CD14-positive monocyte (primary cell): ENCODE measurements at regions not wholly inside any gene's neighbourhood (a gene's known extent, or its start where the extent isn't known, plus 50 kb on each side); places are given as distances from the start of the nearest gene placed in this dataset.

Source experiments
- DNase-seq, 3 donors: peaks; one replicate each; pipeline ENCODE4 v3.0.0-alpha.2; 2011 to 2022
- H2AFZ ChIP-seq: 2 replicates; pipeline ENCODE4 v1.6.0; 2012; ENCODE audit warnings: mild to moderate bottlenecking, low read depth, low read length, inconsistent platforms; ENCODE audit not compliant: insufficient read depth, poor library complexity, severe bottlenecking
- H3K27ac ChIP-seq, 2 donors: 1 replicate in 1 of 2; 2 replicates in 1 of 2; pipeline ENCODE4 v1.5.1; 2012 to 2013; ENCODE audit warnings: low read length in 2 of 2, control low read depth in 1 of 2, inconsistent platforms in 1 of 2, low read depth in 1 of 2, mild to moderate bottlenecking in 1 of 2
- H3K27me3 ChIP-seq, 2 donors: one replicate each; pipeline versions ENCODE4 v1.6.0 to v1.6.1; 2011 to 2013; ENCODE audit warnings: low read length in 2 of 2; ENCODE audit not compliant: control insufficient read depth in 2 of 2, insufficient read depth in 2 of 2
- H3K36me3 ChIP-seq, 2 donors: replicated peaks in 1 of 2; 1 replicate in 1 of 2; 2 replicates in 1 of 2; pipeline versions ENCODE4 v1.5.1 to v1.6.1; 2012 to 2013; ENCODE audit warnings: low read length in 2 of 2, control low read depth in 1 of 2, inconsistent platforms in 1 of 2, mild to moderate bottlenecking in 1 of 2; ENCODE audit not compliant: insufficient read depth in 2 of 2, control insufficient read depth in 1 of 2
- H3K4me1 ChIP-seq, 2 donors: 1 replicate in 1 of 2; 2 replicates in 1 of 2; pipeline versions ENCODE4 v1.5.1 to v1.6.1; 2012 to 2013; ENCODE audit warnings: low read length in 2 of 2, control low read depth in 1 of 2, inconsistent platforms in 1 of 2, mild to moderate bottlenecking in 1 of 2, moderate library complexity in 1 of 2; ENCODE audit not compliant: insufficient read depth in 2 of 2, control insufficient read depth in 1 of 2
- H3K4me2 ChIP-seq: replicated peaks from 2 replicates; pipeline ENCODE3; 2012; ENCODE audit warnings: low read length, moderate library complexity, mild to moderate bottlenecking; ENCODE audit not compliant: poor library complexity, severe bottlenecking; ENCODE audit errors: extremely low read depth
- H3K4me3 ChIP-seq, 3 experiments: fragments of 200-600 bp in 1 of 3; sonication (generic) in 1 of 3; replicated peaks in 1 of 3; 1 replicate in 2 of 3; 2 replicates in 1 of 3; pipeline ENCODE4 v1.5.1; 2011 to 2013; ENCODE audit warnings: low read length in 3 of 3, mild to moderate bottlenecking in 3 of 3, control low read depth in 2 of 3, low read depth in 2 of 3, inconsistent platforms in 1 of 3, moderate library complexity in 1 of 3
- H3K79me2 ChIP-seq: 2 replicates; pipeline ENCODE4 v1.6.0; 2012; ENCODE audit warnings: mild to moderate bottlenecking, control low read depth, inconsistent platforms, low read length, moderate library complexity; ENCODE audit not compliant: insufficient read depth
- H3K9ac ChIP-seq: 2 replicates; pipeline ENCODE4 v1.6.0; 2017; ENCODE audit warnings: low read length, mild to moderate bottlenecking; ENCODE audit not compliant: insufficient read depth, poor library complexity, severe bottlenecking
- H3K9me3 ChIP-seq, 2 donors: replicated peaks in 1 of 2; 1 replicate in 1 of 2; 2 replicates in 1 of 2; pipeline versions ENCODE4 v1.5.1 to v1.6.1; 2012 to 2013; ENCODE audit warnings: low read length in 2 of 2, control low read depth in 1 of 2; ENCODE audit not compliant: control insufficient read depth in 1 of 2, insufficient read depth in 1 of 2
- H4K20me1 ChIP-seq: 2 replicates; pipeline ENCODE4 v1.6.0; 2012; ENCODE audit warnings: mild to moderate bottlenecking, low read length, control low read depth, moderate library complexity; ENCODE audit not compliant: insufficient read depth
- H3K27ac Mint-ChIP-seq, 7 donors: one replicate each; pipeline ENCODE4 v1.8.0; 2020; ENCODE audit warnings: mild to moderate bottlenecking in 7 of 7, mixed read lengths in 7 of 7, moderate library complexity in 6 of 7, inconsistent platforms in 2 of 7
- H3K27me3 Mint-ChIP-seq, 3 donors: one replicate each; pipeline ENCODE4 v1.8.0; 2021 to 2022; ENCODE audit warnings: low read depth in 3 of 3, mild to moderate bottlenecking in 3 of 3, mixed read lengths in 3 of 3, moderate library complexity in 3 of 3, inconsistent platforms in 1 of 3
- H3K36me3 Mint-ChIP-seq, 2 donors: one replicate each; pipeline ENCODE4 v1.8.0; 2020; ENCODE audit warnings: mixed read lengths in 2 of 2, inconsistent platforms in 1 of 2, mild to moderate bottlenecking in 1 of 2
- H3K4me1 Mint-ChIP-seq: one replicate; pipeline ENCODE4 v1.8.0; 2020; ENCODE audit warnings: mild to moderate bottlenecking, mixed read lengths
- H3K4me3 Mint-ChIP-seq, 2 donors: one replicate each; pipeline ENCODE4 v1.8.0; 2020; ENCODE audit warnings: mild to moderate bottlenecking in 2 of 2, mixed read lengths in 2 of 2, moderate library complexity in 1 of 2
- H3K9me3 Mint-ChIP-seq, 7 donors: one replicate each; pipeline ENCODE4 v1.8.0; 2020 to 2022; ENCODE audit warnings: mixed read lengths in 7 of 7, mild to moderate bottlenecking in 6 of 7, moderate library complexity in 6 of 7, inconsistent platforms in 2 of 7
- WGBS: methylation state at CpG from one replicate; pipeline ENCODE4 v1.1.5; 2013; ENCODE audit warnings: missing lambda C conversion rate; ENCODE audit not compliant: insufficient coverage; 5-methylcytosine and 5-hydroxymethylcytosine counted together
- intact Hi-C, 2 donors: fragments of 100-400 bp; cut with micrococcal nuclease; formaldehyde crosslinking; loops; one replicate each; pipeline versions ENCODE4 v1.15.0 to v1.15.1; 2023
- TF ChIP-seq, protein P1 (sequence below): fragments of 200-600 bp; IDR thresholded peaks from one replicate; pipeline ENCODE4 v1.8.0; 2022; ENCODE audit warnings: antibody characterized with exemption, mild to moderate bottlenecking

DNA sequence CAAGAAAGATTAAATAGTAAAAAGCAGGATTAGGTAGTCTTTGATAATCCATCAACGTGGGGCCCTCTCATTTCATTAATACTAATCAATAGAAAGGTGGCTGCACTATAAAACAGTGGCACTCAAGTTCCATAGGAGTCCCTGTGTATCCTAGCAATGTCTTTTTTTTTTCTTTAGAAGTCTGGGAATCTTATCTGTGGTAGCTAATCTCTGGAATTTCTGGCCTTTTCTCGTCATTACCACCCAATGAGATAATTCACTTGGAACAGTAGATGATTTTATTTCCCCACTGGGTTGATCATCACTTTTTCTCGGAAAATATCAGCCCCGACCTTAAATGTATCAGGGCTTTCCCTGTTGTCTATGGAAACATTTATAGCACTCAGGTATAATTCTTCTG is 86.8 kb upstream of the CDH6 start:
- no peaks in the 10 kb centered on the region for H4K20me1 ChIP-seq
- H2AFZ ChIP-seq, result no peak overlapping the region
- WGBS, result no CpG with 5 or more reads among the region's 4 CpGs
- H3K4me2 ChIP-seq, result no peak overlapping the region
- H3K9me3 Mint-ChIP-seq, result peaks cover 0 to 10% (median 0%) of the 10 kb centered on the region in 7 donors
- TF ChIP-seq, protein P1, sequence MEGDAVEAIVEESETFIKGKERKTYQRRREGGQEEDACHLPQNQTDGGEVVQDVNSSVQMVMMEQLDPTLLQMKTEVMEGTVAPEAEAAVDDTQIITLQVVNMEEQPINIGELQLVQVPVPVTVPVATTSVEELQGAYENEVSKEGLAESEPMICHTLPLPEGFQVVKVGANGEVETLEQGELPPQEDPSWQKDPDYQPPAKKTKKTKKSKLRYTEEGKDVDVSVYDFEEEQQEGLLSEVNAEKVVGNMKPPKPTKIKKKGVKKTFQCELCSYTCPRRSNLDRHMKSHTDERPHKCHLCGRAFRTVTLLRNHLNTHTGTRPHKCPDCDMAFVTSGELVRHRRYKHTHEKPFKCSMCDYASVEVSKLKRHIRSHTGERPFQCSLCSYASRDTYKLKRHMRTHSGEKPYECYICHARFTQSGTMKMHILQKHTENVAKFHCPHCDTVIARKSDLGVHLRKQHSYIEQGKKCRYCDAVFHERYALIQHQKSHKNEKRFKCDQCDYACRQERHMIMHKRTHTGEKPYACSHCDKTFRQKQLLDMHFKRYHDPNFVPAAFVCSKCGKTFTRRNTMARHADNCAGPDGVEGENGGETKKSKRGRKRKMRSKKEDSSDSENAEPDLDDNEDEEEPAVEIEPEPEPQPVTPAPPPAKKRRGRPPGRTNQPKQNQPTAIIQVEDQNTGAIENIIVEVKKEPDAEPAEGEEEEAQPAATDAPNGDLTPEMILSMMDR, result no peak
- no peak overlapping the region for H3K27ac Mint-ChIP-seq
- no peak overlapping the region for H3K4me3 Mint-ChIP-seq
- H3K9me3 ChIP-seq, result no peaks in the 10 kb centered on the region
- DNase-seq, result no peak
- peaks cover 1 to 2% (median 2%) of the 10 kb centered on the region in 3 donors for H3K27me3 Mint-ChIP-seq
- no peaks in the 10 kb centered on the region for H3K27me3 ChIP-seq
- H3K79me2 ChIP-seq, result no peaks in the 10 kb centered on the region
- intact Hi-C loops, result no loop called here
- no peaks in the 10 kb centered on the region for H3K4me1 Mint-ChIP-seq
- no peak overlapping the region for H3K27ac ChIP-seq
- no peak overlapping the region for H3K4me3 ChIP-seq
- no peaks in the 10 kb centered on the region for H3K36me3 ChIP-seq
- H3K36me3 Mint-ChIP-seq, result no peaks in the 10 kb centered on the region
- H3K4me1 ChIP-seq, result no peaks in the 10 kb centered on the region
- no peak overlapping the region for H3K9ac ChIP-seq

DNA sequence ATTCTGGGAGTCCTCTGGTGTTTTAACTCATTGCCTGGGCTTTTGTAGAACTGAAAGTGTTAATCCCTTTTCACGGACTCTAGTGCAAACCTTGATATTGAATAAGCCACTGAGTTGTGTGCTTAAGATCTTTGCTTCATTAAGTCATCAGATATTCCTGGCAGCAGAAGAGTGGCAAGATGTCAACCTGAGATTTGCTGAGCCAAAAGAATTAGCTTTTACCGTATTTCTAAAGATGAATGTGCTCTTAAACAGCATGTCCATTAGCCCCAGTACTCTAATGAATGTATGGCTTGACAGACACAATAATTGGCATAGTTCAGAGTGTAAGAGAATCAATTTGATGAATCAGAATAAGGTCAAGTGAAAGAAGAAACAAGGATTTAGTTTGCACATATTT is 87.2 kb upstream of the CDH6 start:
- H3K4me1 ChIP-seq, result no peaks in the 10 kb centered on the region
- no peak for DNase-seq
- Mint-ChIP-seq H3K27ac (peak overlapping the region in 1 of 7 donors; percentile 11), H3K4me3 (no peak overlapping the region), H3K36me3 (no peaks in the 10 kb centered on the region), H3K4me1 (no peaks in the 10 kb centered on the region), H3K9me3 (peaks cover 0 to 7% (median 0%) of the 10 kb centered on the region in 7 donors), H3K27me3 (peaks cover 1 to 2% (median 2%) of the 10 kb centered on the region in 3 donors)
- WGBS, result 100% methylated on average over 1 of the region's 2 CpGs
- intact Hi-C loops, result no loop called here
- H3K27ac ChIP-seq, result no peak overlapping the region
- no peaks in the 10 kb centered on the region for H4K20me1 ChIP-seq
- H3K79me2 ChIP-seq, result no peaks in the 10 kb centered on the region
- H3K27me3 ChIP-seq, result no peaks in the 10 kb centered on the region
- no peak overlapping the region for H3K4me3 ChIP-seq
- H3K9ac ChIP-seq, result no peak overlapping the region
- H3K9me3 ChIP-seq, result no peaks in the 10 kb centered on the region
- TF ChIP-seq, protein P1, result no peak
- H2AFZ ChIP-seq, result no peak overlapping the region
- H3K4me2 ChIP-seq, result no peak overlapping the region
- H3K36me3 ChIP-seq, result no peaks in the 10 kb centered on the region
